ENCODE measurements at regions not wholly inside any gene's neighbourhood (a gene's known extent, or its start where the extent isn't known, plus 50 kb on each side); places are given as distances from the start of the nearest gene placed in this dataset.

GRCh38 chr5:1937590-1937989, 54.9 kb upstream of the IRX4 start:
- no peak for DNase-seq

GRCh38 chr5:1936901-1937300, 54.2 kb upstream of the IRX4 start:
- Histone ChIP-seq H3K27ac (replicated peaks) (no peak overlapping the region), H3K4me3 (no peak overlapping the region), H3K4me1 (no peaks in the 10 kb centered on the region), H3K27me3 (ENCODE audit: low read depth) (peaks cover 5% of the 10 kb centered on the region), H3K36me3 (peaks cover 4% of the 10 kb centered on the region), H3K9me3 (replicated peaks) (no peaks in the 10 kb centered on the region)
- no peak for TF ChIP-seq CTCF (IDR thresholded peaks at IDR 0.05; ENCODE audit: borderline replicate concordance)
- no peak for DNase-seq
- intact Hi-C loops (cut with micrococcal nuclease), result no loop called here

More at GRCh38 chr5:1937590-1937989, 54.9 kb upstream of the IRX4 start:
- H3K9me3 ChIP-seq (replicated peaks), result peaks cover 3% of the 10 kb centered on the region
- H3K36me3 ChIP-seq, result peaks cover 4% of the 10 kb centered on the region
- no peak for TF ChIP-seq CTCF (IDR thresholded peaks at IDR 0.05; ENCODE audit: borderline replicate concordance)
- H3K27ac ChIP-seq (replicated peaks), result no peak overlapping the region
- intact Hi-C loops (cut with micrococcal nuclease), result no loop called here
- peaks cover 5% of the 10 kb centered on the region for H3K27me3 ChIP-seq (ENCODE audit: low read depth)
- no peaks in the 10 kb centered on the region for H3K4me1 ChIP-seq
- H3K4me3 ChIP-seq, result no peak overlapping the region

- Histone ChIP-seq H3K9me3 (replicated peaks) (no peaks in the 10 kb centered on the region), H3K27ac (replicated peaks) (no peak overlapping the region), H3K36me3 (peaks cover 4% of the 10 kb centered on the region), H3K27me3 (ENCODE audit: low read depth) (peaks cover 9% of the 10 kb centered on the region), H3K4me1 (peaks cover 4% of the 10 kb centered on the region), H3K4me3 (no peak overlapping the region)
- no peak for DNase-seq
- intact Hi-C loops (cut with micrococcal nuclease), result no loop called here
- TF ChIP-seq CTCF (IDR thresholded peaks at IDR 0.05; ENCODE audit: borderline replicate concordance), result no peak
Measured at GRCh38 chr5:1936413-1936812, 53.7 kb upstream of the IRX4 start.

GRCh38 chr5:1934801-1935429, 52.2 kb upstream of the IRX4 start:
- H3K27ac ChIP-seq (replicated peaks), result no peak overlapping the region
- no peak overlapping the region for H3K4me3 ChIP-seq
- peaks cover 4% of the 10 kb centered on the region for H3K36me3 ChIP-seq
- TF ChIP-seq CTCF (IDR thresholded peaks at IDR 0.05; ENCODE audit: borderline replicate concordance), result no peak
- intact Hi-C loops (cut with micrococcal nuclease), result no loop called here
- peaks cover 14% of the 10 kb centered on the region for H3K4me1 ChIP-seq
- H3K27me3 ChIP-seq (ENCODE audit: low read depth), result peaks cover 24% of the 10 kb centered on the region
- DNase-seq, result no peak
- no peaks in the 10 kb centered on the region for H3K9me3 ChIP-seq (replicated peaks)

GRCh38 chr5:1934056-1934394, 51.3 kb upstream of the IRX4 start:
- intact Hi-C loops (cut with micrococcal nuclease), result no loop called here
- no peak for TF ChIP-seq CTCF (IDR thresholded peaks at IDR 0.05; ENCODE audit: borderline replicate concordance)
- Histone ChIP-seq H3K36me3 (peaks cover 4% of the 10 kb centered on the region), H3K4me1 (peaks cover 14% of the 10 kb centered on the region), H3K27ac (replicated peaks) (no peak overlapping the region), H3K9me3 (replicated peaks) (no peaks in the 10 kb centered on the region), H3K27me3 (ENCODE audit: low read depth) (peaks cover 30% of the 10 kb centered on the region), H3K4me3 (no peak overlapping the region)
- no peak for DNase-seq

Measured in left ventricle myocardium inferior (tissue), 1 donor.